NCI-H2081 treated with DMSO at 0.1 percent for 48 hours (cell line): ENCODE measurements at regions not wholly inside any gene's neighbourhood (a gene's known extent, or its start where the extent isn't known, plus 50 kb on each side); places are given as distances from the start of the nearest gene placed in this dataset.
A peak's percentile ranks its signal among the peaks of the same experiment; 100 is the strongest.

Experiments
- DNase-seq: peaks from one replicate; lab custom pipeline; 2025; lab: John Stamatoyannopoulos, UW

GRCh38 chr14:76603713-76604112, 157.6 kb upstream of the VASH1 start:
- no peak for DNase-seq

GRCh38 chr14:76607510-76607909, 153.8 kb upstream of the VASH1 start:
- no peak for DNase-seq

GRCh38 chr14:76612654-76613053, 148.6 kb upstream of the VASH1 start:
- DNase-seq: no peak

- DNase-seq: no peak
Measured at GRCh38 chr14:76613616-76614015, 147.7 kb upstream of the VASH1 start.

GRCh38 chr14:76615331-76615730, 145.9 kb upstream of the VASH1 start:
- no peak for DNase-seq

- DNase-seq: no peak
Measured at GRCh38 chr14:76617440-76617839, 143.8 kb upstream of the VASH1 start.

GRCh38 chr14:76636602-76637001, 124.7 kb upstream of the VASH1 start:
- no peak for DNase-seq

GRCh38 chr14:76638841-76639240, 122.4 kb upstream of the VASH1 start:
- DNase-seq: no peak

- no peak for DNase-seq
Measured at GRCh38 chr14:76639606-76640229, 121.5 kb upstream of the VASH1 start.

GRCh38 chr14:76640923-76641395, 120.3 kb upstream of the VASH1 start:
- DNase-seq: peak; percentile 40

- no peak for DNase-seq
Measured at GRCh38 chr14:76641541-76641940, 119.7 kb upstream of the VASH1 start.

- no peak for DNase-seq
Measured at GRCh38 chr14:76643887-76644286, 117.4 kb upstream of the VASH1 start.

- DNase-seq: no peak
Measured at GRCh38 chr14:76644855-76645518, 116.3 kb upstream of the VASH1 start.

GRCh38 chr14:76647697-76648298, 113.5 kb upstream of the VASH1 start:
- DNase-seq: peak; percentile 8

GRCh38 chr14:76651410-76652055, 109.7 kb upstream of the VASH1 start:
- DNase-seq: no peak

- no peak for DNase-seq
Measured at GRCh38 chr14:76653875-76654572, 107.2 kb upstream of the VASH1 start.

- no peak for DNase-seq
Measured at GRCh38 chr14:76654573-76655108, 106.6 kb upstream of the VASH1 start.

GRCh38 chr14:76655331-76655730, 105.9 kb upstream of the VASH1 start:
- no peak for DNase-seq

GRCh38 chr14:76656592-76656991, 104.7 kb upstream of the VASH1 start:
- no peak for DNase-seq

- no peak for DNase-seq
Measured at GRCh38 chr14:76657404-76657803, 103.9 kb upstream of the VASH1 start.

- DNase-seq: no peak
Measured at GRCh38 chr14:76657846-76658245, 103.4 kb upstream of the VASH1 start.

GRCh38 chr14:76662580-76662979, 98.7 kb upstream of the VASH1 start:
- no peak for DNase-seq
